Posterior vena cava (tissue), 2 donors: ENCODE measurements at regions not wholly inside any gene's neighbourhood (a gene's known extent, or its start where the extent isn't known, plus 50 kb on each side); places are given as distances from the start of the nearest gene placed in this dataset.

ENCODE experiments used
- DNase-seq: peaks from one replicate; pipeline ENCODE4 v3.0.0-alpha.2; 2020; ENCODE audit warnings: low spot score
- intact Hi-C, 2 donors: fragments of 100-400 bp; cut with DNase I; formaldehyde crosslinking; loops; one replicate each; pipeline versions ENCODE4 v1.14.1 to v1.14.2; 2022 to 2023
- donor health status: DM: yes; HTN: yes; CAD: no.
- donor health status: DM: yes; HTN: yes; CAD: no.

DNA sequence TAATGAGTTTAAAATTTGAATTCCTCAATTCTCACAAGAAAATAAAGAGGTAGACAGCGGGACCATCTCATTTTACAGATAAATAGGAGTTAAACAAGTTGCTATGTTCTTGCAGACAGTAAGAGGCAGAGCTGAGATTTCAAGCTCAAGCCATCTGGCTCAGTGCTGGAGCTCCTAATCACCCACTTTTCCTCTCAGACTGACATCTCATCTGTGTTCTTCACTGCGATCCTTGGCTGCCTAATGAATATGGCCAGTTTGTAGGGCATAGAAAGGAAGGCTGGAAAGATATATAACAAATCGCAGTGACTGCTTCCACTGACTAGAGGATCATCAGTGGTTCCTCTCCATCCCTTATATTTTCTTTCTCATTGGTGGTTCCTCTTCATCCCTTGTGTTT, 151.2 kb downstream of the MPP7 start:
- intact Hi-C loops = no loop called here
- DNase-seq = no peak

DNA sequence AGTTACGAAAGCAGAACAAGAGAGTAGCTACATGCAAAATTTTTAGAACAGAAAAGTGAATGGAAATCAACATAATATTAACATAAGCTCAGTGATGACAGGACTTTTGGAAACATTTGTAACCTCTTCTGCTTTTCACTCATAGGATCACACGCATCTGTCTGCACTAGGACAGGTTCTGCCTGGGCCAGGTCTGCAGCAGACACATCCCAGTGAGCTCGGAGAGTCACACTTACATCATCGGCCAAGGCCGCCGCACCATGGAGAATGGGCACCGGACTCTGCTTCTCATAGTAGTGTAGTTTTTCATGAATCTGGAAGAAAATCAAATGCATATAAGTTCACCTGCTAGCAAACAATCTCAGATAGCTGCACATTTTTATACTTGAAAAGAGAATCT, 150.9 kb upstream of the ODAD2 start:
- intact Hi-C loops = no loop called here
- DNase-seq = no peak

DNA sequence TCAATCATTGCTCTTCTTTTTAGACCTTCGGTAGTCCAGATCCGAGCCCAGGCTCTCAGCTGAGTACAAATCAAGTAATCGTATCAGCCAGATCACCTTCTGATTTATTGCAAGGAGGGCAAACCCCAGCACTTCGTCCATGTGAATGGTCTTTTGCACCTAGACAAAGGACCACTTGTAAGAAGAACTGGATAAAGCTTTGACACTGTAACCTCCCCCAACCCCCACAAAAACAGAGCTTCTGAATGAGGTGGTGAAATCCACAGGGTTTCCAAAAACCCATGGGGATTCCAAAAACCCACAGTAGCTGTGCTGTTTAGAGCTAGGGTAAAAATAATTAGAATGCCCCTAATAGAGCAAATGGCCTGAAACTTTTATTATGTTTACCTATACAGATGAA, 148.8 kb upstream of the ODAD2 start:
- intact Hi-C loops = no loop called here
- DNase-seq = no peak

DNA sequence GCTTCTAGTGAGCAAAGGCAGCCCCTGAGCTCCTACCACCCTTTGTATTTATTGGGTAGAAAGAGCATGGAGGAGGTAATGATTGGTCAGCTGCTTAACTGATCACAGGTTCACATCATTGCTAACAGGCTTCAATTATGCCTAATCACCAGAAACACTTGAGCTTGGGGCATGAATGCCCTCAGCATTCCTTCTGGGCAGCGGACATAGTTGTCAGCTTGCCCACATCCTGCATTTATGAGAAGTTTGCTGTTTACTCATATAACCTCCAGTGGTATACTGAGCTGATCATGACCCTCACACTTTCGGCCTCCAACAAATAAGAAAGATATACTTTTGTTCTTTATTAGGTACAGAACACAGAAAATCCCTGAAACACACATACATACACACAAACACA, 140.3 kb upstream of the ODAD2 start:
- no peak for DNase-seq
- intact Hi-C loops = no loop called here

DNA sequence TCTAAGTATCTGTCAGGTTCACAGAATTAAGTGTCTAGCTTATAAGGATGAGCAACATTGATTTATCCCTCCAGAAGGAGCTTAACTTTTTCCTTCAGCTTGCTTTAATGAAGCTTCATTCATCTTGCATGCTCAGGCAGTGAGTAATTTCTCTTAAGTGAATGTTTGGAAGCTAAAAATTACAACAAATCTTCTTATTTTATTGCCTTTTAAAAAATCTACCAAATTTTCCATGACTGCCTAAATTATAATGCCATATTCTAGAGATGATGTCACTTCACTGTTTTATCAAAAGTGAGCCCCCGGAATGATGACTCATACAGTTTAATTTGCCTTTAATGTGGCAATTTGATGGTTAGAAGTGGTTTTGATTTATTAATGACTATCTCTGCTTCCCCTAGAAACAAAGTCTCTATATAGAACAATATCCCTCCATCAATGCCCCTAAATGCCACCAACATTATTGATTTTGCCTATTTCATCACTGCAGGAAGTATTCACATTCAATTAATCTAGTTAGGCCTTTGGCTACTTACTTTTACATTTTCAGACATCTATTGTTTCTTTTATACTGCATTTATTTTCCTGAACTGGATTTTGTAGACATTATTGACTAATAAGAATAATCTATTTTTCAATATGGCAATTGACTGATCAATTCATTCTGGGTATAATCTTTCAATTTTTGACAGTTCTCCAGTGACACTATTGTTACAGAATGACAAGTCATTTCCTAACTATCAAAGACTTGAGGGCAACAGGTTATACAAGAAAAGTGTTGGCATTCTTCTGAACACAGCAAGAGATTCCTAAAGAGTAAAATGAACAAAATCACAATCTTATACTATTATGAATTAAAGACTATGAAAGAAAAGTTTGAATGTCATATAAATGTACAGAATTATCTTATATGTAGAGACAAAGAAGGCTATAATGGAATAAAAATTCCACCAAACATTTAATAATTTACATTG, 139.3 kb upstream of the ODAD2 start:
- intact Hi-C loops = no loop called here
- DNase-seq = no peak

DNA sequence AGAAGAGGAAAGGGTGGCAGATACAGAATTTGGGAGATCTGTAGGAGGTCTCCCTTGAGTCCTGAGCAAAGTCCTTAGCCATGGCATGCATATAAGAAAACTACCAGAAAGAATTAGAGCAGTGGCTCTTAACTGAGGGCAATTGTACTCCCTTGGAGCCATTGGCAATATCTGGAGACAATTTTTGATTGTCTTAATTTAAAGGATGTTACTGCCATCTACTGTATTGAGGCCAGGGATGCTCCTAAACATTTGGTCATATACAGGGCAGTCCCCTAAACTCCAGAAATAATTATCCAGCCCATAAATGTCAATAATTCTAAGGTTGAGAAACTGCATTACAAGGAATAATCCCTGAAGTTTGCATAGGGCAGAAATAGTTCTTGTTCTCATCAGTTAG, 136.4 kb upstream of the ODAD2 start:
- DNase-seq = no peak
- intact Hi-C loops = no loop called here

DNA sequence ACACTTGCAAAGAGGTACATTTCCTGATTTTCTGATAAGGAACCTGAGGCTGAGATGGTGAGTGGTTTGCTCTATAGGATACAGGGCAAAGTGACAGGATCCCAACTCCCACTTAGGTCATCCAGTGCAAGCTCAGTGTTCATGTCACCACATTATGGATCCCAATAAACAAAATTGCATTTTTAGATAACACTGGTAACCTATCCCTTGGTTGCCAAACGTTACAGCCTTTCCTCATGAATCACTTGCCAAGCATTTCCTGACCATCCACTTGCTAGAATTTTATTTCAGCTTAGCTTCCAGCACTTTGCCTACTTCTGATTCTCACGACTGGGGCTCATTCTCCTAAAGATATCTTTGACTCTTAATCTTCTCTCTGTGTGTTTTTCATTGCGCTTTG, 131.4 kb upstream of the ODAD2 start:
- intact Hi-C loops = no loop called here
- no peak for DNase-seq

DNA sequence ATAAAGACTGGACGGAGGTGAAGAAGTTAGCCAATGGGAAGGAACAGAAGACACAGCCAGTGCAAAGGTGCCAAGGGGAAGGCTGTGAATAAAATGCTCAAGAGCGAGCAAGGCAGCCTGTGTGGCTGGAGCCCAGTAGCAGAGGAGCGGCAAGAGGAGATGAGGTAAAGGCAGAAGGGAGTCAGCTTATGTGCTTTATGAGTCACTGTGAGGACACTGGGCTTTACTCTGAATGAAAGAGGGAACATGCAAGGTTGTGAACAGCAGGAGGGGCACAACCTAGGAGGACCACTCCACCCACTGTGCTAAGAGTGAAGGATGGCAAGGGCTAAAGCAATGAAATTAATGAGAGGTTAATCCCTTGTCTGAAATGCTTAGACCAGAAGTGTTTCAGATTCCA, 129.0 kb upstream of the ODAD2 start:
- intact Hi-C loops = loop anchor here in 1 of 2 donors (10.0 kb wide), 1 partner anchor 73 kb away; no protein-coding TSS in a partner anchor

DNA sequence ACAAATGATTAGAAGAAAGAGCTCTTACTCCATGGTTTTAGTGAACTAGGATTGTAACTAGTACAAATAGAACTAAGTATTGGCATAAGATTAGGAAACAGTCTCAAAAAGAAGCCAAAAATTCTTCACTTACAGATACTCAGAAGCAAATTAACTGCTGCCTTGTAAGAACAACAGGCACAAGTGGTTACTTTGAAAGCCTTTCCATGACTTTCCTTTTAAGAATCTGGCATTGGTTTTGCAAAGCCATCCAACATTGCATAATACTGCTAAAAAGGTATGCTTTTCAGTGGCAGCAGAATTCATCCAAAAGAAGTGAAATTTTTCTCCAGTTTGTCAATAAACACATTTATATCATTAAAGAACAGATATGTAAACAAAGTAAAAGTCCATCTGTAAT, 126.8 kb upstream of the ODAD2 start:
- DNase-seq = no peak
- intact Hi-C loops = loop anchor here in 1 of 2 donors (10.0 kb wide), 1 partner anchor 71 kb away; no protein-coding TSS in a partner anchor

More for the DNA sequence above, 129.0 kb upstream of the ODAD2 start:
- no peak for DNase-seq

DNA sequence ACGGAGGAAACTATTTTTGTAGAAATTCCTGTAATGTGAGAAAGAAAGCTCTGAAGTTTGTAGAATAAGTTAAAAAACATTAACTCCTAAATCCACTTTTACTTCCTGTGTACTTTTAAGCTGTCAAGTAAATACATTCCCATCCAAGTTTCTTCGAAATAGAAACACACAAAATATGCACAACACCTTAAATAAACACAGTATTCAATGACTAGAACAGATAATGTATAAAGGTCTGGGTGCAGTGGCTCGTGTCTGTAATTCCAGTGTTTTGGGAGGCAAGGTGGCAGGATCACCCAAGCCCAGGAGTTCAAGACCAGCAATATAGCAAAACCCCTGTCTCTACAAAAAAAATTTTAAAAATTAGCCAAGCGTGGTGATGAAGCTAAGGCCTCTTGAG, 121.9 kb upstream of the ODAD2 start:
- intact Hi-C loops = loop anchor here in 1 of 2 donors (10.0 kb wide), 1 partner anchor 66 kb away; no protein-coding TSS in a partner anchor
- no peak for DNase-seq

DNA sequence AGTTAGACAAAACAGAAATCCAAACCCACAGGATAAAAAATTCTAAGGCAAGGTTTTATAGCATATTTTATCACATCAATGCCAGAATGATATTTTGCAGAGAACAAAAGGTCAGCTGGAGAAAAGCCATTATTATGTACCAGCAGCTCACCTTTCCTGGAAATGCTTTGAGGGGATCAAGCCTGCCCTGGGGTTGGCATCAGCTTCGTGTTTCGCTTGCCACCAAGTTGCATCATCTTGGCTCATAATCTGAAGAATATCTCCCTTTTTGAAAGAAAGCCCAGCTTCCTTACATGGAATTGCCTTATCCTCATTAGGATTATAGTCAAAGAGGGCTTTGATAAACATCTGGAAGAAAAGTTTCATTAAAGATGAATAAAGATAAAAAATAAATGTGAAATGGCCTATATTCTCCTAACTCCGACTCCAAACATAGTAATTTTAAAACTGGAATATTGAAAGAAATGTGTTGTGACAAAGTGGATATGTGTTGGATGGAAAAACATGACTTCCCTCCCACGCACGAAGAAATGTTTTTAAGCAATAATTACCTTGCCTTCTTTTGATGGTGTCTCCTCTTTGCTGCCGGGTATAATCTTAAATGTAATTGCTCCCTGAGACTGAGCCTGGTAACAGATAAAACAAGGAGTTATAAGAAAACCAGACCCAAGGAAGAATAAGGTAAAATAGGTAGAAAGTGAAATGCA, 121.3 kb upstream of the ODAD2 start:
- intact Hi-C loops = loop anchor here in 1 of 2 donors (10.0 kb wide), 1 partner anchor 65 kb away; no protein-coding TSS in a partner anchor
- DNase-seq = no peak

DNA sequence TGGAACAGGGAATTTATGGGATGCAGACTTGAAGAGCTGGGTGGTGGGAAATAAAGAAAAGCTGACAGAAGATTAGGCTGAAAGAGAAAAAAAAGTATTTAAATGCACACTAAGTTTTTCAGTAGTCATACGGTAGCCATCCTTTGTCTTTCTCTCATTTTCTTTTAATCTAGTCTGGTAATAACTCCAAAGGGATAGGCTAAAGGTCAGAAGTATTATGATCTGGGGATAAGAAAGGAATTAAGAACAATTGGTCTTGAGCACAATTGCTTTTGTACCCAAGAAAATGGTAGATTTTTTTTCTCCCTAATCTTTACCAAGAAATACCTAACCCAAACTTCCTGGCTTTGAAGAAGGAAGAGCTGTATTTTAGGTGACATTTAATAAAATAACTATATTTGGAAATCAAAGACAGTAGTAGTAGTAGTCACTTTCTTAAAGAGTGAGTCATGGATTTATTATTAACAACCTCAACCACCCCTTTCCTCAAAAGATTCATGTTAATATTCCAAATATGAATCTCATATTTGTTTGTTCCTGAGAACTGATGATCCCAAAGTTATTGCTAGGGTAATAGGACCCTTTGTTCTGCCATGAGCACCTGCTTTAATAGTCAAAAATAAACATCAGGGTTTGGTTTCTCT, 120.2 kb upstream of the ODAD2 start:
- intact Hi-C loops = no loop called here
- no peak for DNase-seq

DNA sequence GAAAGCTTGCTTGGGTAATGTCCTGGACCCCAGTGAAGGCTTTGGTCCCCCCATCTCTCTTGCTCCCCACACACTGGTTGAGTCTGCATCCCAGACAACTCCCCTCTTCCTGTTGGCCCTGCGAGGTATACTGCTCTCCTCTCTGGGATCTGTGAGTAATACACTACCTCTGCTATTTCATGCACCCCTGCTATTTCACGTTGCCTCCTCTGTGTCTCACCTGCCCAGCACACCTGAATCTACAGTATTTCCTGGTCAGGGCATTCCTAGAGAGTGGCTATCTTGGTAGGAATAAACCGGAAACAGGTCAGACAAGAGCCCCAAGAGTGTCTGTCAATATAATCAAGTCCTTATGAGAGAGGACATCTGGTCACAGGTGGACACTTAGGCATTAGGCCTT, 114.3 kb upstream of the ODAD2 start:
- no peak for DNase-seq
- intact Hi-C loops = no loop called here

DNA sequence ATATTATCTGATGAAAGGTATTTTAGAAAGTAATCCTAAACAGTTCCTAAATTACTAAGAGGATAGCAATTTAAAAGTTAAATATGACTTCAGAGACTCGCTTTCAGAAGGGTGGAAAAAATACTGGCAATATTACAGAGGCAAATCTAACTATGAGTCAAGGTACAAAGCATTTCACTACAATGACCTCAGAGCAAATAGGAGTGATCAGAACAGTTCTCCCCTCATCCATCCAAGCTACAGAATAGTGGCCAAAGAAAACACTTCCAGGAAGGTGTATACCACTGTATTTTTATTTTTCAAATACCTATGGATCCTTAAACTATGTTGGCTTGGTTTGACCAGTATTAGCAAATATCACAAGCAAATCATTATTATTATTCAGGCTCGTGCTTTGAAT, 112.8 kb upstream of the ODAD2 start:
- intact Hi-C loops = no loop called here
- DNase-seq = no peak

DNA sequence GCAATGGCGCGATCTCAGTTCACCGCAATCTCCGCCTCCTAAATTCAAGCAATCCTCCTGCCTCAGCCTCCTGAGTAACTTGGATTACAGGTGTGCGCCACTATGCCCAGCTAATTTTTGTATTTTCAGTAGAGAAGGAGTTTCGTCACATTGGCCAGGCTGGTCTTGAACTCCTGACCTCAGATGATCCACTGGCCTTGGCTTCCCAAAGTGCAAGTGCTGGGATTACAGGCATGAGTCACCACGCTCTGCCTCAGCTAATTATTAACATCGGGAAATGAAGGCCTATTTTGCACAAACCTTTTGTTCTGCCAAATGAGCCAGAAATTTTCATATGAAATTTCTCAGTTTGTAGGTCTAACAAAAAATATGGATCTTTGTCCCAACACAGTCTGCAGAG, 106.7 kb upstream of the ODAD2 start:
- DNase-seq = no peak
- intact Hi-C loops = no loop called here

DNA sequence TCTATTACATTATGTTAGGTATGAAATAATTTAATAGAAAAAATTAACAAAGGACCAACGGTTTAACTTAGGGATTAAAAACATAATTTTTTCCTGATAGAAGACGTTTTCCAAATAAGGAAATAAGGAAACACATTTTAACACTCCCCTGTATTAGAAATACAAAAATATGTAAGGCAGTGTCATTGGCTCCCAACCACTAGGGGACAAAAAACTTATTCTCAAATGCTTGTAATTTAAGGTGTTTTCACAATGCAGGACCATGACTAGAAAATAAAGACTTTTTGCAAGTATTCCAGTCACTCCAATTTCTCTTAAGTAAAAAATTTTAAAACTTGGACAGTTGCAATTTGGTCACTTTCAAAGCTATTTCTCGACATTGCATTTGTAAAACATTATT, 98.8 kb upstream of the ODAD2 start:
- intact Hi-C loops = no loop called here
- no peak for DNase-seq

DNA sequence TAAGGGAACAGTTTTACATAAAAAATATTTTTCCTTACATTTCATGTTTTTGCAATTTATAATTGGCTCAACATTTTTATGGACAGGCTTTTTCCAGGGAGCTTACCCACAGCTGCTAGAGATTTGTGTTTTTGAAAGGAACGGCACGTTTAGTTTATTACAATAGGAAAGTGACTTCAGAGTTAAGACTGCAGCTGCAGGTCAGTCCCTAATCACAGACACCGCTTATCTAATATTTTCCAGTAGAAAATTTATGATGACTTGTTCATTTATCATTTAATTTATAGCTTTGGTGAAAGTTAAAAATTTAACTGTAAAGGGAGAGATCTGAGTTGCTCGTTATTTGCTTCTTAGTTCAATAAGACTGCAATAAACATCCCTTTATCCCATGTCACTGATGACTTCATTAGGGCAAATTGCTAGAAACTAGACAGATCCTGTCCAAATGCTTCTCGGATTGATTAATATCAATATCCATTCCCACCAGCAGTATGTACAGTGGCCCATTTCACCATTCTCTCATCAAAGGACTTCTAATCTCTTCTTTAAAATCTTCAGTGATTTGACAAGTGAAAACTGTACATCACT, 97.0 kb upstream of the ODAD2 start:
- intact Hi-C loops = no loop called here
- DNase-seq = no peak

DNA sequence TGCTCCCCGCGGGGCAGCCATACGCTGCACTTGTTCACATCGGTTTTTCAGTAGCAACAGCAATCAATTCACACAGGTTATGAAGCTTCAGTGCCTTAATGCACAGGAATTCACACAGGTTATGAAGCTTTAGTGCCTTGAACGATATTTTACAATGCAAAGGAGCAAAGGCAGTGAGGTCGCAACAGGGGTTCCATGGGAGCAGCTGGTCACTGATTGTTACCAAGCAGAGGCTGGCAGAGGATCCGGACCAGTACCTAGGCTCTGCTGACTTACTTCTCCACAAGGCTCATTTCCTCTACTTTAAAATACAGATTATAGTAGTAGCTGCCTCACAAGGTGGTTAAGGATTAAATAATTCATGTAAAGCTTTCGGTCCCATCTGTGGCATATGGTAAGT, 95.2 kb upstream of the ODAD2 start:
- intact Hi-C loops = no loop called here
- DNase-seq = no peak

DNA sequence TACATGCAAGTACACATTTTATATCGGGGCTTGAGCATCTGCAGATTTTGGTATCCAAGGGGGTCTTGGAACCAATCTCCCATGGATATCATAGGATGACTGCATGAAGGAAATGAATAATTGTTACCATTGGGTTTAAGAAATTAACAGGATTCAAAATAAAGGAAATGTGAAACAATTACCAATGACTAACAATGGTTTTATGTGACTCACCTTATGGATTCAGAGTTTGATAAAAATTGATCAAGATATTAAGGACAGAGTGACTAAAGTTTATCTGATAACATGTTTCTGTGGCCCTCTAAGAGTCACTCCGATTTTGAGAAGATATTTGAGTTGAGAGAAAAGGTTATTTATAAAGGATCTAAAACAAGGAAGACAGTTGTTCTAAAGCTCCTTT, 93.0 kb upstream of the ODAD2 start:
- DNase-seq = no peak
- intact Hi-C loops = loop anchor here in 1 of 2 donors (2.0 kb wide), 1 partner anchor 73 kb away; no protein-coding TSS in a partner anchor

DNA sequence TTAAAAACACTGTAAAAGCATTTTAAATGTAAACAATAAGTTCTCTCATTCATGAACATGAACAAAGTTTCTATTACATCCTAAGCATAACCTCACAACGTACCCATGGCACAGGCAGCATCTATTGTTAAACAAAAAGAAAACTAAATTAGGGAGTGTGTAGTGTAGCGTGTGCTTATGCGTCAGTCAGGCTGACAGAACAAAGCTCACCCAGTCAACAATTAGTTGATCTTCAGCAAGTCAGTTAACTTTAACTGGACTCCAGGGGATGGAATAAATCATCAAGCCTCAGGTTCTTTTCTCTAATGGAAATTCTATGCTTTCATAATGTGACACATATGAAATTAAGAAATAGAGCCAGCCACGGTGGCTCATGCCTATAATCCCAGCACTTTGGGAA, 91.6 kb upstream of the ODAD2 start:
- intact Hi-C loops = no loop called here

More for the DNA sequence above, 91.6 kb upstream of the ODAD2 start:
- no peak for DNase-seq
